HG03175 (cell line): ENCODE measurements at regions not wholly inside any gene's neighbourhood (a gene's known extent, or its start where the extent isn't known, plus 50 kb on each side); places are given as distances from the start of the nearest gene placed in this dataset.

ENCODE experiments used
- ATAC-seq: cut with Tn5 transposase; IDR thresholded peaks from one replicate; pipeline ENCODE4 v1.9.1; 2021; ENCODE audit warnings: mild to moderate bottlenecking, moderate library complexity; ENCODE audit not compliant: unreplicated experiment

GRCh38 chr12:90899456-90900182 is 55.4 kb downstream of the CCER1 start:
- ATAC-seq: no peak

DNA sequence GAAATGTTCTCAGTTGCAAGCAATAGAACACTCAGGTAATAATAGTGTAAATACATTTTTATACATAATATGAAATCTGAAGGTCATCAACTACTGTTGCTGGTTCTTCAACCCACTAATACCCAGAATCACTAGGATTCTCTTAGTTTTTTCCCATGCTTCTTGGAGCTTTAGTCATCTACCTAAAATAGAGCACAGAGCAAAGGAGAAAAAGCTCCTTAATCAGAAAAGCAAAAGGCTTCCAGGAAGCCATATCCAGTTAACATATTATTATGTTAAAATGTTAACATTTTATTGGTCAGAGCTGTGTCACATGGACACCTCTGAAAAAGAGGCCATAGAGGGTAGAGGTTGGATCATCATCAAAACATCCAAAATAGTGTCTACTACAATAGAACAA is 57.0 kb downstream of the CCER1 start:
- no peak for ATAC-seq

GRCh38 chr12:90897316-90897715 is 57.7 kb downstream of the CCER1 start:
- no peak for ATAC-seq

DNA sequence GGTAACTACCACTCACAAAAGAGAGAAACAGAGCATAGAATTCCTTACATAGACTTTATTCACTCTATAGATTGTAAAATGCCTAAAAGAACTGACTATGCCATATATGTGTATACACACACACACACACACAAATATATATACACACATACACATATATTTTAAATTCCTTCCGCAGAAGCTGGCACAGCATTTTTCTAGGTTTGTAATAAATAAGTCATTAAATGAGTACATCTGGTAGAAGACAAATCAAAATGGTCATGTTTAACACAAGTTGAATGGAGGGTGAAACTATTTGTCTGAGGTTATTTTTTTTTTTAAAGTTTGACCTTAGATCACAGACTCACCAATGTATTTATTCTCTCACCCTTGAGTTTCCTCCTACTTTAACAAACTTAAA is 58.2 kb downstream of the CCER1 start:
- ATAC-seq: no peak

- ATAC-seq: no peak
Measured at GRCh38 chr12:90896164-90896563, 58.8 kb downstream of the CCER1 start.

GRCh38 chr12:90888316-90888715 is 66.7 kb downstream of the CCER1 start:
- ATAC-seq: no peak

- no peak for ATAC-seq
Measured at GRCh38 chr12:90883456-90883855, 71.5 kb downstream of the CCER1 start.

GRCh38 chr12:90871726-90872096 is 83.3 kb downstream of the CCER1 start:
- ATAC-seq: no peak

GRCh38 chr12:90870971-90871725 is 83.8 kb downstream of the CCER1 start:
- ATAC-seq: no peak

- ATAC-seq: no peak
Measured at GRCh38 chr12:90868626-90869025, 86.3 kb downstream of the CCER1 start.

DNA sequence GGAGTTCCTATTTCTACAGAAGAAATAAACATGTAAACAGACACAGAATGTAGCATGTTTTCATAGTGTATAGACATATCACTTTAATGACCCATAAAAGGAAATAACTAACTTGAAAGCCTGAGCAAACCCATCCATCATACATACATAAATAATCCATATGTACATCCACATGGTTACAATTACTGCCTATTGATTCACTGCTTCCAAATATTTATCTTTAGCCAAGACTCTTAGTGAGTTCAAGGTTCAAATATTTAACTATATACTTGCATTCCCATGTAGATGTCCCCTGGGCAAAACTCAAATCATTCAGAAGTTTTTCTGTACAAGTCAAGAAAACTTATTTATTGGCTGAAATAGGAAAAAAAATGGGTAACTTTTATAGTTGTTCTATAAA is 95.4 kb downstream of the CCER1 start:
- ATAC-seq: no peak

- ATAC-seq: no peak
Measured at GRCh38 chr12:90858252-90858651, 96.7 kb downstream of the CCER1 start.

DNA sequence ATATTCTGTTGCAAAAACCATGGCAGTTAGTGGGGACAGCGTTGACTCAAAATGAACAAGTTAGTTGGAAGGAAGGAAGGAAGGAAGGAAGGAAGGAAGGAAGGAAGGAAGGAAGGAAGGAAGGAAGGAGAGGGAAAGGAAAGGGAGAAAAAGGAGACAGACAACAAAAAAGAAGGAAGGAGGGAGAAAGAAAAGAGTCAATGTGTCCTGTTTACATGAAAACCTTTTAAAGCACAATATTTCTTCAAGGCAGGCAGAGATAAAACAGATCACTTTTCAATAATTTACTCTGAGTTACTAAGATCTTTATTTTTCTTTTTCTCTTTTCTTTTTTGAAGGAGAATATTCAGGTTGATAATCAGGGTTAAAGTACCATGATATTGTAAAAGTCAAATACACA is 99.4 kb downstream of the CCER1 start:
- ATAC-seq: no peak

- ATAC-seq: peak; percentile 74
Measured at GRCh38 chr12:90854136-90854689, 100.8 kb downstream of the CCER1 start.

DNA sequence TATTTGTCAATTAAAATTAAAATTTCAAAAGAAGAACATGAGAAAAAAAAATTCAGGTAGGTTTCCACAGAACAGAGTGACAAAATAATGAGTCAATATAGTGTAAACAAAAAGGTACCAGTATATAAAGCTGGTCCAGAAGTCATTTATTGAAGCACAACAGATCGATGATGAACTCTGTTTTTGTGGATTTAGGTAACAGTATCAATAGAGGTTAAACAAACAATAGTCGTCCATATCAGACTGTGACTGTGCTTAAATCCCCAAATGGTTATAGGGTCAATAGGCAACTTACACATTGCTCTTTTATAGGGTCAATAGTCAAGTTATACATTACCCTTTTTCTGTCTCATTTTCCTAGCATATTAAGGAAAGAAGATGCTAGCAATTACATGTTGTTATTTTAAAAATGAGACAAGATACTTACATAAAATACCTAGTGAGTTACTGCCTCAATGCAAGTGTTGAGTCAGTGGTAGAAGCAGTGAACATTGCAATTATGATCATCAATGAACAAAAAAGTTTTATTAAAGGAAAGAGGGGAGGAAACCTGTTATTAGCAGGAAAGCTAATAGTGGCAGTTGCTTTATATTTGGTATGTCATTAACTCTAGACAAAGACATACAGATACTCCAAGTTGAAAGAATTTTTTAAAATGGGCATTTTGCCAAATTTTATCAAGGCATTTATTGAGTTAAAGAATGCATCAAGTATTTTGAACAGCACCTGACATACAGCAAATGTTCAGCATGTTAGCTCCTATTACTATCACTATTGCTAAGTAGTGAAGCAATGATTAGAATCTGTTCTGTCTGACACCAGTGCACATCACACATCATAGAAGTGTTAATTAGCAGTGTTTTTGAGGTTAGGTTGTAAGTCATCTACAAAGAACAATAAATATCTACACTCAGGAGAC is 102.9 kb downstream of the CCER1 start:
- no peak for ATAC-seq

DNA sequence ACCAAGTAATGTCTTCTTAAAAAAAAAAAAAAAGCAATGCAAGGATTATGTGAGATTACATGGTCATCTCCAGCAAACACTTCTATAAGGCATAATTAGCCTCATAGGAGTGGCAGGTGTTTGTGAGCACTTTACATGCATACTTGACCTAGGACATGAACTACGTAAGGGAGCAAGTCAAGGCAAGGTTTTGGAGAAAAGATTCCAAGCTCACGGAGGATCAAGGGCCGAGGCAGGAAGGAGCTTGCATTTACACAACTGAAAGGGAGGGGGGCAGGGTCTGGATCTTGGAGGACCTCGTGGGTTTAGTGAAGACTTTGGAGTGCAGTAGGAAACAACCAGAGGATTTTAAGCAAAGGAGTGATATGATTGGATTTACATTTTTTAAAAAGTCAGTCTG is 112.5 kb downstream of the CCER1 start:
- ATAC-seq: no peak

DNA sequence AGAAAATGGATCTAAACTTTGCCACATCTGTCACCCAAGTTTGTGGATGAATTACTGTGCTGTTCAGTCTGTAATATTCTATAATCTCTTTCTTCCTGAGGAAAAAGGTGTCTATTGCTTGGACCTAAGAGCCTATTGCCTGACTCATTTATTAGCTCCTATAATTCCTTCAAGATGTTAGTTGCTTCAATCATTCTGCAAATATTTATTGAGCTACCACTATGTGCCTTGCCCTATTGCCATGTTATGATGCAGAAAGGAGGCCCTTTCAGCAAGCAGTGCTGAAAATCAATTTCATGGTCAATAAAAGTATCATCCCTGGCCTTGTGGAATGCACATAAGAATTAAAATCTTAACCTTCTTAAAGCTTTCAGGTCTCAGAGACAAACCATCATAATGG is 113.6 kb downstream of the CCER1 start:
- no peak for ATAC-seq

- ATAC-seq: no peak
Measured at GRCh38 chr12:90839346-90839745, 115.6 kb downstream of the CCER1 start.

GRCh38 chr12:90836689-90837088 is 118.3 kb downstream of the CCER1 start:
- ATAC-seq: no peak

GRCh38 chr12:90833228-90833627 is 121.7 kb downstream of the CCER1 start:
- ATAC-seq: no peak

DNA sequence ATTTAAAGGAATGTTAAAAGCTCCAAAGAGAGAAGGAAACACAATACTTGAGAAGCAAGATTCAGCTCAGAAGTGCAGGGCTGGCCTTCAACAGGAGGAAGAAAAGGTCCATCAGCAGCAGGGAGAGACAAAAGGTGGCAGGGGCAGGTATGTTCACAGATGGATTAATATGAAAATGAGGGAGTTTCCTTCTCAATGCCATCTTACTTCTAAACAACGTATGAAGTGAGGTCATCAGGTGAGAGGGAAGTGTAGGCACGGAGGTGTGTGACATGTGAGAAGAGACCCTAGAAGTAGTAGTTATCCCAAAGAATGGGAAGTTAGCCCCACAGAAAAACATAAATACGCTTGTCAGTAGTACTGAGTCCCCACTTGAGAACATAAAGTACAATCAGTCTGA is 122.5 kb downstream of the CCER1 start:
- no peak for ATAC-seq
